Right lobe of liver (tissue), 6 donors: ENCODE measurements at regions not wholly inside any gene's neighbourhood (a gene's known extent, or its start where the extent isn't known, plus 50 kb on each side); places are given as distances from the start of the nearest gene placed in this dataset.

ENCODE experiments used
- ATAC-seq, 4 donors: fragments of 200-7000 bp; cut with Tn5 transposase; one replicate each; pipeline ENCODE4 v1.9.1; 2020; ENCODE audit warnings: mild to moderate bottlenecking in 4 of 4, moderate library complexity in 4 of 4
- DNase-seq, 3 donors: peaks; one replicate each; pipeline ENCODE4 v3.0.0-alpha.2; 2020
- H3K27ac ChIP-seq, 3 donors: fragments of 200-600 bp; one replicate each; pipeline ENCODE4 v1.8.0; 2022
- H3K27me3 ChIP-seq, 2 donors: fragments of 200-600 bp; one replicate each; pipeline ENCODE4 v1.8.0; 2022
- H3K36me3 ChIP-seq, 4 donors: fragments of 200-600 bp; sonication (generic) in 1 of 4; one replicate each; pipeline versions ENCODE4 v1.5.1 to v1.8.0; 2017 to 2022; ENCODE audit warnings: control low read depth in 1 of 4
- H3K4me1 ChIP-seq, 4 donors: fragments of 200-600 bp; sonication (generic) in 1 of 4; one replicate each; pipeline versions ENCODE4 v1.5.1 to v1.8.0; 2017 to 2022; ENCODE audit warnings: control low read depth in 1 of 4
- H3K4me3 ChIP-seq, 3 donors: fragments of 200-600 bp; one replicate each; pipeline ENCODE4 v1.8.0; 2022
- H3K9me3 ChIP-seq, 4 donors: fragments of 200-600 bp; sonication (generic) in 1 of 4; one replicate each; pipeline versions ENCODE4 v1.5.1 to v1.8.0; 2017 to 2022; ENCODE audit warnings: control low read depth in 1 of 4
- CTCF ChIP-seq, 4 donors: fragments of 200-600 bp in 3 of 4; fragments of 450-650 bp in 1 of 4; IDR thresholded peaks; one replicate each; pipeline versions ENCODE4 v1.5.1 to v1.8.0; 2016 to 2022; ENCODE audit warnings: antibody characterized with exemption in 4 of 4, mild to moderate bottlenecking in 2 of 4
- POLR2A ChIP-seq: fragments of 450-650 bp; IDR thresholded peaks from one replicate; pipeline ENCODE4 v1.6.1; 2017; ENCODE audit warnings: antibody characterized with exemption, mild to moderate bottlenecking
- WGBS: methylation state at CpG from one replicate; pipeline ENCODE4 v1.1.6; 2018; ENCODE audit warnings: low coverage, low lambda C conversion rate; ENCODE audit not compliant: insufficient coverage; ENCODE audit errors: missing lambda C conversion rate; 5-methylcytosine and 5-hydroxymethylcytosine counted together
- intact Hi-C, 2 donors: fragments of 100-400 bp; cut with DNase I; formaldehyde crosslinking; loops; one replicate each; pipeline versions ENCODE4 v1.11.2 to v1.14.1; 2022
- donor health status: DM: no; HTN: yes; CAD: no.
- donor health status: DM: no; HTN: no; CAD: no.
- donor health status: DM: no; HTN: no; CAD: no.
- donor health status: DM: no; HTN: yes; CAD: no.
- donor health status: DM: no; HTN: yes; CAD: no.

GRCh38 chr1:172905452-172905851 is 145.3 kb downstream of the TNFSF18 start:
- Histone ChIP-seq H3K27ac (no peak overlapping the region), H3K36me3 (no peaks in the 10 kb centered on the region), H3K4me3 (no peak overlapping the region), H3K27me3 (no peaks in the 10 kb centered on the region), H3K4me1 (no peaks in the 10 kb centered on the region), H3K9me3 (no peaks in the 10 kb centered on the region)
- 59% methylated on average over 2 of the region's 2 CpGs for WGBS
- intact Hi-C loops, result no loop called here
- ATAC-seq, result no peak
- no peak for TF ChIP-seq POLR2A
- no peak for TF ChIP-seq CTCF (IDR thresholded peaks at IDR 0.05)
- no peak for DNase-seq

- ATAC-seq, result no peak
- no peak overlapping the region for H3K4me3 ChIP-seq
- H3K27ac ChIP-seq, result no peak overlapping the region
- no peak for DNase-seq
- H3K27me3 ChIP-seq, result no peaks in the 10 kb centered on the region
- no peaks in the 10 kb centered on the region for H3K9me3 ChIP-seq
- TF ChIP-seq CTCF (IDR thresholded peaks at IDR 0.05) (no peak), POLR2A (no peak)
- no peaks in the 10 kb centered on the region for H3K36me3 ChIP-seq
- H3K4me1 ChIP-seq, result no peaks in the 10 kb centered on the region
- intact Hi-C loops, result no loop called here
- 49% methylated on average over 4 of the region's 4 CpGs for WGBS
Measured at GRCh38 chr1:172906778-172907592, 143.8 kb downstream of the TNFSF18 start.

- TF ChIP-seq POLR2A (no peak), CTCF (IDR thresholded peaks at IDR 0.05) (no peak)
- Histone ChIP-seq H3K27ac (no peak overlapping the region), H3K4me3 (no peak overlapping the region), H3K36me3 (no peaks in the 10 kb centered on the region), H3K9me3 (peaks cover 0 to 4% (median 0%) of the 10 kb centered on the region in 4 donors), H3K4me1 (no peaks in the 10 kb centered on the region), H3K27me3 (no peaks in the 10 kb centered on the region)
- ATAC-seq (no peak), DNase-seq (no peak)
- intact Hi-C loops, result no loop called here
- 72% methylated on average over 2 of the region's 2 CpGs for WGBS
Measured at GRCh38 chr1:172907834-172908326, 142.9 kb downstream of the TNFSF18 start.

GRCh38 chr1:172909606-172910326 is 141.0 kb downstream of the TNFSF18 start:
- TF ChIP-seq POLR2A, result no peak
- no peak for TF ChIP-seq CTCF (IDR thresholded peaks at IDR 0.05)
- Histone ChIP-seq H3K4me1 (no peaks in the 10 kb centered on the region), H3K9me3 (peaks cover 0 to 5% (median 0%) of the 10 kb centered on the region in 4 donors), H3K4me3 (no peak overlapping the region), H3K36me3 (no peaks in the 10 kb centered on the region), H3K27me3 (no peaks in the 10 kb centered on the region), H3K27ac (no peak overlapping the region)
- DNase-seq (no peak), ATAC-seq (no peak)
- 78% methylated on average over 10 of the region's 11 CpGs for WGBS
- intact Hi-C loops, result no loop called here
